ENCODE measurements at regions not wholly inside any gene's neighbourhood (a gene's known extent, or its start where the extent isn't known, plus 50 kb on each side); places are given as distances from the start of the nearest gene placed in this dataset.

- no peak for TF ChIP-seq CTCF (conservative IDR thresholded peaks at IDR 0.05; ENCODE audit: low read depth, low read length)
- no peak for TF ChIP-seq MXI1 (IDR thresholded peaks at IDR 0.05; ENCODE audit: borderline replicate concordance, low read depth, low read length)
- no peak for TF ChIP-seq POLR2A (IDR thresholded peaks at IDR 0.05; ENCODE audit: low read depth, low read length)
- no peak for TF ChIP-seq BHLHE40 (IDR thresholded peaks at IDR 0.05; ENCODE audit: low read depth, low read length)
Measured at GRCh38 chr2:156834431-156834830, 398.3 kb downstream of the GPD2 start.

Data from IMR-90 (cell line).